ENCODE measurements at regions not wholly inside any gene's neighbourhood (a gene's known extent, or its start where the extent isn't known, plus 50 kb on each side); places are given as distances from the start of the nearest gene placed in this dataset.

DNA sequence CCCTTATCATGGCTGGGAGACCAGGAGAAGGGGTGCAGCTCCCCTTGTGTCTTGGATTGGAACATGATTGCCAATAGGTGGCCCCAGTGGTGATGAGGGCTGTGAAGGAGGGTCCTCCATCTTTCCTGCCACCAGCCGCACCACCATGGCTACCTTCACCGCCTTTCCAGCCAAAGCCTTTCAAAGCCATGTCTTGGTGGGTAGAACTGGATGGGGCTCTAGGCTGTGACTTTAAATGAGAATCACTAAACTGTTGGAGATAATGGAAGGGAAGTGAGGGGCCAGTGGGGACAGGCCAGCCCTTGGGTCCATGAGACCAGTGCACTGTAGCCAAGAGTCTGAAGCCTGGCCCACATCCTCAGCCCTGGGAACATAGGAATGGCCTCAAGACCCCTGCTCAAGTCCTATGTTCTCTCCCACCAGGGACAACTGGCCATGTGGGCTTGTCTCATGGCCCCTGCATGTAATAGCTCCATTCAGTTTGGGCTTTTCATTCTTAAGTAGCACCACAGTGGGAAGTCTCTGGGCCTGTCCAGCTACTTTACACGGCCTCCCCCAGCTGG lies 345.7 kb downstream of the DYSF start (continued):
- TF ChIP-seq, protein P1, sequence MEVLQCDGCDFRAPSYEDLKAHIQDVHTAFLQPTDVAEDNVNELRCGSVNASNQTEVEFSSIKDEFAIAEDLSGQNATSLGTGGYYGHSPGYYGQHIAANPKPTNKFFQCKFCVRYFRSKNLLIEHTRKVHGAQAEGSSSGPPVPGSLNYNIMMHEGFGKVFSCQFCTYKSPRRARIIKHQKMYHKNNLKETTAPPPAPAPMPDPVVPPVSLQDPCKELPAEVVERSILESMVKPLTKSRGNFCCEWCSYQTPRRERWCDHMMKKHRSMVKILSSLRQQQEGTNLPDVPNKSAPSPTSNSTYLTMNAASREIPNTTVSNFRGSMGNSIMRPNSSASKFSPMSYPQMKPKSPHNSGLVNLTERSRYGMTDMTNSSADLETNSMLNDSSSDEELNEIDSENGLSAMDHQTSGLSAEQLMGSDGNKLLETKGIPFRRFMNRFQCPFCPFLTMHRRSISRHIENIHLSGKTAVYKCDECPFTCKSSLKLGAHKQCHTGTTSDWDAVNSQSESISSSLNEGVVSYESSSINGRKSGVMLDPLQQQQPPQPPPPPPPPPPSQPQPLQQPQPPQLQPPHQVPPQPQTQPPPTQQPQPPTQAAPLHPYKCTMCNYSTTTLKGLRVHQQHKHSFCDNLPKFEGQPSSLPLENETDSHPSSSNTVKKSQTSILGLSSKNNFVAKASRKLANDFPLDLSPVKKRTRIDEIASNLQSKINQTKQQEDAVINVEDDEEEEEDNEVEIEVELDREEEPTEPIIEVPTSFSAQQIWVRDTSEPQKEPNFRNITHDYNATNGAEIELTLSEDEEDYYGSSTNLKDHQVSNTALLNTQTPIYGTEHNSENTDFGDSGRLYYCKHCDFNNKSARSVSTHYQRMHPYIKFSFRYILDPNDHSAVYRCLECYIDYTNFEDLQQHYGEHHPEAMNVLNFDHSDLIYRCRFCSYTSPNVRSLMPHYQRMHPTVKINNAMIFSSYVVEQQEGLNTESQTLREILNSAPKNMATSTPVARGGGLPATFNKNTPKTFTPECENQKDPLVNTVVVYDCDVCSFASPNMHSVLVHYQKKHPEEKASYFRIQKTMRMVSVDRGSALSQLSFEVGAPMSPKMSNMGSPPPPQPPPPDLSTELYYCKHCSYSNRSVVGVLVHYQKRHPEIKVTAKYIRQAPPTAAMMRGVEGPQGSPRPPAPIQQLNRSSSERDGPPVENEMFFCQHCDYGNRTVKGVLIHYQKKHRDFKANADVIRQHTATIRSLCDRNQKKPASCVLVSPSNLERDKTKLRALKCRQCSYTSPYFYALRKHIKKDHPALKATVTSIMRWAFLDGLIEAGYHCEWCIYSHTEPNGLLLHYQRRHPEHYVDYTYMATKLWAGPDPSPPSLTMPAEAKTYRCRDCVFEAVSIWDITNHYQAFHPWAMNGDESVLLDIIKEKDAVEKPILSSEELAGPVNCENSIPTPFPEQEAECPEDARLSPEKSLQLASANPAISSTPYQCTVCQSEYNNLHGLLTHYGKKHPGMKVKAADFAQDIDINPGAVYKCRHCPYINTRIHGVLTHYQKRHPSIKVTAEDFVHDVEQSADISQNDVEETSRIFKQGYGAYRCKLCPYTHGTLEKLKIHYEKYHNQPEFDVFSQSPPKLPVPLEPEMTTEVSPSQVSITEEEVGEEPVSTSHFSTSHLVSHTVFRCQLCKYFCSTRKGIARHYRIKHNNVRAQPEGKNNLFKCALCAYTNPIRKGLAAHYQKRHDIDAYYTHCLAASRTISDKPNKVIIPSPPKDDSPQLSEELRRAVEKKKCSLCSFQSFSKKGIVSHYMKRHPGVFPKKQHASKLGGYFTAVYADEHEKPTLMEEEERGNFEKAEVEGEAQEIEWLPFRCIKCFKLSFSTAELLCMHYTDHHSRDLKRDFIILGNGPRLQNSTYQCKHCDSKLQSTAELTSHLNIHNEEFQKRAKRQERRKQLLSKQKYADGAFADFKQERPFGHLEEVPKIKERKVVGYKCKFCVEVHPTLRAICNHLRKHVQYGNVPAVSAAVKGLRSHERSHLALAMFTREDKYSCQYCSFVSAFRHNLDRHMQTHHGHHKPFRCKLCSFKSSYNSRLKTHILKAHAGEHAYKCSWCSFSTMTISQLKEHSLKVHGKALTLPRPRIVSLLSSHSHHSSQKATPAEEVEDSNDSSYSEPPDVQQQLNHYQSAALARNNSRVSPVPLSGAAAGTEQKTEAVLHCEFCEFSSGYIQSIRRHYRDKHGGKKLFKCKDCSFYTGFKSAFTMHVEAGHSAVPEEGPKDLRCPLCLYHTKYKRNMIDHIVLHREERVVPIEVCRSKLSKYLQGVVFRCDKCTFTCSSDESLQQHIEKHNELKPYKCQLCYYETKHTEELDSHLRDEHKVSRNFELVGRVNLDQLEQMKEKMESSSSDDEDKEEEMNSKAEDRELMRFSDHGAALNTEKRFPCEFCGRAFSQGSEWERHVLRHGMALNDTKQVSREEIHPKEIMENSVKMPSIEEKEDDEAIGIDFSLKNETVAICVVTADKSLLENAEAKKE (CRISPR knock-in tag; IDR thresholded peaks at IDR 0.05) = no peak
- TF ChIP-seq NANOG (IDR thresholded peaks at IDR 0.05; ENCODE audit: borderline replicate concordance) = no peak
- TF ChIP-seq STAT1 (IDR thresholded peaks at IDR 0.05; ENCODE audit: unreplicated experiment) = no peak

DNA sequence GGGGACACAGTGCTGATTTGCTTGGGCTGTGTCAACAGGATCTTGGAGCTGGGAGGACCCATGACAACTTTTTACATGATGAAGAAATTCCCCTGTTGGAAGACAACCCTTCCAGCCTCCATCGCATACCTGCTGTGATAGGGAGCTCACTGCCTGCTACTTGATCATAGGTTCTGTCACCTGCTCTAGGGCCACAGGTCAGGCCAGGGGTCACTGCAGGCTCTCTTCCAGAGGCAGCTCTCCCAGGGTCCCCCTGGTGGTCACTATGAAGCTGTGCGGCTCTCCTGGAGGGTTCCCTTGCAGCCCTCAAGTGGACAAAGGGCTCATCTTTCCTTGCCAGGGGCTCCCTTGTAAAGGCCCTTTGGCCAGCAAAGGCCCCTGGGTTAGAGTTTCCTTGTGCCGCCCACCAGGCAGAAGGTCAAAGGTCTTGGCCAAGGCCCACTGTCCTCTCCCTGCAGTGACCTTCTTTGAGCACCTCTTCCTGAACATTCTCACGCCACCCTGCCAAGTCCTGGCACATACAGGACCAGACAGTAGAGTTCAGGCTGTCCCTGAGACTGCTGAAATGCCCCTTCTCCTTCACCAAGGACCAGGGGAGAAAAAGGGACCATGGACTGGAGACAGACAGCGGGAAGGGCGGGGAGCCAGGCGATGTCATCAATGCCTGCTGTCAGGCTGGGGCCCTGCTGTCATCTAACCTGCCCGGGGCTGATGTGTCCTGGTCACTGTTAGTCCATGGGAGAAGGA lies 345.1 kb downstream of the DYSF start:
- Mint-ChIP-seq H3K27me3 (ENCODE audit: insufficient read depth, low read depth, poor library complexity) (peaks cover 10% of the 10 kb centered on the region), H3K36me3 (ENCODE audit: low read depth) (no peaks in the 10 kb centered on the region), H3K4me1 (peaks cover 3% of the 10 kb centered on the region; the same call in 2 of the 3 replicates), H3K4me3 (no peak overlapping the region), H3K9me3 (no peaks in the 10 kb centered on the region), H3K27ac (no peak overlapping the region)
- Histone ChIP-seq H3K27ac (ENCODE audit: low read depth) (no peak overlapping the region), H3K9me2 (ENCODE audit: insufficient read depth) (no peaks in the 10 kb centered on the region), H3K4me3 (no peak overlapping the region), H4K20me1 (replicated peaks; ENCODE audit: insufficient read depth) (no peaks in the 10 kb centered on the region), H3K4me1 (ENCODE audit: insufficient read depth) (no peaks in the 10 kb centered on the region), H3F3A (replicated peaks; ENCODE audit: low read depth) (no peaks in the 10 kb centered on the region), H3K36me3 (ENCODE audit: insufficient read depth) (no peaks in the 10 kb centered on the region), H2AFZ (no peak overlapping the region), H3K27me3 (ENCODE audit: insufficient read depth) (no peaks in the 10 kb centered on the region), H3K79me2 (replicated peaks; ENCODE audit: insufficient read depth) (no peaks in the 10 kb centered on the region), H3K4me2 (no peak overlapping the region)
- peak; percentile 83 for ATAC-seq
- DNase-seq (ENCODE audit: low spot score) = peak; percentile 87
- TF ChIP-seq, protein P2, sequence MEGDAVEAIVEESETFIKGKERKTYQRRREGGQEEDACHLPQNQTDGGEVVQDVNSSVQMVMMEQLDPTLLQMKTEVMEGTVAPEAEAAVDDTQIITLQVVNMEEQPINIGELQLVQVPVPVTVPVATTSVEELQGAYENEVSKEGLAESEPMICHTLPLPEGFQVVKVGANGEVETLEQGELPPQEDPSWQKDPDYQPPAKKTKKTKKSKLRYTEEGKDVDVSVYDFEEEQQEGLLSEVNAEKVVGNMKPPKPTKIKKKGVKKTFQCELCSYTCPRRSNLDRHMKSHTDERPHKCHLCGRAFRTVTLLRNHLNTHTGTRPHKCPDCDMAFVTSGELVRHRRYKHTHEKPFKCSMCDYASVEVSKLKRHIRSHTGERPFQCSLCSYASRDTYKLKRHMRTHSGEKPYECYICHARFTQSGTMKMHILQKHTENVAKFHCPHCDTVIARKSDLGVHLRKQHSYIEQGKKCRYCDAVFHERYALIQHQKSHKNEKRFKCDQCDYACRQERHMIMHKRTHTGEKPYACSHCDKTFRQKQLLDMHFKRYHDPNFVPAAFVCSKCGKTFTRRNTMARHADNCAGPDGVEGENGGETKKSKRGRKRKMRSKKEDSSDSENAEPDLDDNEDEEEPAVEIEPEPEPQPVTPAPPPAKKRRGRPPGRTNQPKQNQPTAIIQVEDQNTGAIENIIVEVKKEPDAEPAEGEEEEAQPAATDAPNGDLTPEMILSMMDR (conservative IDR thresholded peaks at IDR 0.05; ENCODE audit: low read depth in 2 of 2) = peak; percentile 84 to 89
- TF ChIP-seq ZNF331 (CRISPR knock-in tag; IDR thresholded peaks at IDR 0.05; ENCODE audit: low read depth) = no peak
